Endometrium (tissue), 2 donors: ENCODE measurements at regions not wholly inside any gene's neighbourhood (a gene's known extent, or its start where the extent isn't known, plus 50 kb on each side); places are given as distances from the start of the nearest gene placed in this dataset.
"Not testable (repeated sequence)": the region's sequence is repeated elsewhere in the genome, so short reads cannot be mapped to it uniquely, and the experiment has no call there.

Experiments used
- FAIRE-seq: peaks from 2 replicates; lab custom pipeline; 2012; peaks lifted over from hg19 to GRCh38; lab: Jason Lieb, UNC
- donor health status: control.
- donor health status: control.

- FAIRE-seq: no peak
Observed at GRCh38 chr1:29682171-29682918, 446.0 kb downstream of the PTPRU start.

- FAIRE-seq: not testable (repeated sequence)
Observed at GRCh38 chr1:29681416-29681815, 445.1 kb downstream of the PTPRU start.

- FAIRE-seq: no peak
Observed at GRCh38 chr1:29679828-29680558, 443.7 kb downstream of the PTPRU start.

- FAIRE-seq: no peak
Observed at GRCh38 chr1:29679316-29679715, 443.0 kb downstream of the PTPRU start.

- FAIRE-seq: no peak
Observed at GRCh38 chr1:29677028-29678024, 441.0 kb downstream of the PTPRU start.

GRCh38 chr1:29676496-29676895 is 440.2 kb downstream of the PTPRU start:
- no peak for FAIRE-seq

- no peak for FAIRE-seq
Observed at GRCh38 chr1:29675481-29676263, 439.4 kb downstream of the PTPRU start.

GRCh38 chr1:29674627-29675326 is 438.5 kb downstream of the PTPRU start:
- no peak for FAIRE-seq

- FAIRE-seq: no peak
Observed at GRCh38 chr1:29673669-29674626, 437.6 kb downstream of the PTPRU start.

GRCh38 chr1:29673228-29673500 is 436.8 kb downstream of the PTPRU start:
- FAIRE-seq: no peak

- FAIRE-seq: no peak
Observed at GRCh38 chr1:29672416-29673227, 436.3 kb downstream of the PTPRU start.

GRCh38 chr1:29671446-29672356 is 435.4 kb downstream of the PTPRU start:
- FAIRE-seq: no peak

- FAIRE-seq: no peak
Observed at GRCh38 chr1:29670752-29671151, 434.4 kb downstream of the PTPRU start.

GRCh38 chr1:29669912-29670311 is 433.6 kb downstream of the PTPRU start:
- no peak for FAIRE-seq

GRCh38 chr1:29669158-29669871 is 433.0 kb downstream of the PTPRU start:
- no peak for FAIRE-seq

GRCh38 chr1:29668551-29669157 is 432.3 kb downstream of the PTPRU start:
- FAIRE-seq: no peak

- FAIRE-seq: no peak
Observed at GRCh38 chr1:29667951-29668350, 431.6 kb downstream of the PTPRU start.
